ENCODE measurements at regions not wholly inside any gene's neighbourhood (a gene's known extent, or its start where the extent isn't known, plus 50 kb on each side); places are given as distances from the start of the nearest gene placed in this dataset.

DNA sequence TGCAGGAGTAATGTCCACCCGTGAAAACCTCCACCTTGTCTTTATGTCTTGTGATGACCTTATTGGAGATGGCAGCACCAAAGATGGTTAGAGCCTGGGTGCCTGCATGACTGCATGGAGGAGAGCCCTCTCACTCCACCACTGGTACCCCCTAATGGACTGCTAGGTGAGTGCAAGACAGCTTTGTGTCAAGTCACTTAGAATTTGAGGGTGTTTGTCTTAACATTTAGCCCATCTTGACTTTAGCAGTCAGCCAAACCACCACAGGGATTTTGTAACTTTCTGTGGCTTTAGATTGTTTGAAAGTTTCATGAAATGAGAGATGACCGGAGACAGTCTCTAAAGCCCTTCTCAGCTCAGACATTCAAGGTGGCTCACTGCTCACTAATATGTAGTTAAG, 232.9 kb upstream of the NCAM1 start:
- TF ChIP-seq, protein P1, sequence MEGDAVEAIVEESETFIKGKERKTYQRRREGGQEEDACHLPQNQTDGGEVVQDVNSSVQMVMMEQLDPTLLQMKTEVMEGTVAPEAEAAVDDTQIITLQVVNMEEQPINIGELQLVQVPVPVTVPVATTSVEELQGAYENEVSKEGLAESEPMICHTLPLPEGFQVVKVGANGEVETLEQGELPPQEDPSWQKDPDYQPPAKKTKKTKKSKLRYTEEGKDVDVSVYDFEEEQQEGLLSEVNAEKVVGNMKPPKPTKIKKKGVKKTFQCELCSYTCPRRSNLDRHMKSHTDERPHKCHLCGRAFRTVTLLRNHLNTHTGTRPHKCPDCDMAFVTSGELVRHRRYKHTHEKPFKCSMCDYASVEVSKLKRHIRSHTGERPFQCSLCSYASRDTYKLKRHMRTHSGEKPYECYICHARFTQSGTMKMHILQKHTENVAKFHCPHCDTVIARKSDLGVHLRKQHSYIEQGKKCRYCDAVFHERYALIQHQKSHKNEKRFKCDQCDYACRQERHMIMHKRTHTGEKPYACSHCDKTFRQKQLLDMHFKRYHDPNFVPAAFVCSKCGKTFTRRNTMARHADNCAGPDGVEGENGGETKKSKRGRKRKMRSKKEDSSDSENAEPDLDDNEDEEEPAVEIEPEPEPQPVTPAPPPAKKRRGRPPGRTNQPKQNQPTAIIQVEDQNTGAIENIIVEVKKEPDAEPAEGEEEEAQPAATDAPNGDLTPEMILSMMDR (IDR thresholded peaks at IDR 0.05) = no peak
- no peak for TF ChIP-seq ZFX (IDR thresholded peaks at IDR 0.05; ENCODE audit: borderline replicate concordance)
